ENCODE measurements at regions not wholly inside any gene's neighbourhood (a gene's known extent, or its start where the extent isn't known, plus 50 kb on each side); places are given as distances from the start of the nearest gene placed in this dataset.

DNA sequence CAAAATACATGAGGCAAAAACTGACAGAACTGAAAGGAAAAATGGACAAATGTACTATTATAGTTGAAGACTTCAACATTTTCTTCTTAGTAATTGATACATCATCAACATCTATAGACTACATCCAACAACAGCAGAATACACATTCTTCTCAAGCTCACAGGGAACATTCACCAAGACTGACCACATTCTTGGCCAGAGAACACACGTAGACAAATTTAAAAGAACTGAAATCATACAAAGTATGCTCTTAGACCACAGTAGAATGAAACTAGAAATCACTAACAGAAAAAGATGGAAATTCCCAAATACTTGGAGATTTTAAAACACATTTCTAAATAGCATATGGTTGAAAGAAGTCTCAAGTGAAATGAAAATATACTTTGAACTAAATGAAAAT, 55.1 kb upstream of the NSMCE3 start:
- WGBS (ENCODE audit: extremely low coverage, insufficient read length, low lambda C conversion rate), result no CpG with 5 or more reads among the region's 1 CpG
- H3K27ac ChIP-seq (ENCODE audit: insufficient read length, low read depth, low read length), result no peak overlapping the region
- H2BK15ac ChIP-seq (ENCODE audit: low read depth, low read length), result no peak overlapping the region
- Mint-ChIP-seq H3K36me3 (ENCODE audit: insufficient read depth in 1 of 3, low read depth in 3 of 3) (peaks cover 3 to 17% (median 4%) of the 10 kb centered on the region in 3 experiments; a peak in 4 of 7 replicates), H3K27me3 (ENCODE audit: low read depth) (no peaks in the 10 kb centered on the region), H3K27ac (no peak overlapping the region), H3K4me3 (no peak overlapping the region), H3K4me1 (peaks cover 24 to 26% of the 10 kb centered on the region in 2 experiments), H3K9me3 (peaks cover 17 to 18% of the 10 kb centered on the region in 2 experiments)
- H3K56ac ChIP-seq (ENCODE audit: insufficient read length, low read depth, low read length), result no peak overlapping the region
- H3K9me3 ChIP-seq (ENCODE audit: control insufficient read depth, low read depth, low read length), result no peaks in the 10 kb centered on the region
- TF ChIP-seq, protein P1, sequence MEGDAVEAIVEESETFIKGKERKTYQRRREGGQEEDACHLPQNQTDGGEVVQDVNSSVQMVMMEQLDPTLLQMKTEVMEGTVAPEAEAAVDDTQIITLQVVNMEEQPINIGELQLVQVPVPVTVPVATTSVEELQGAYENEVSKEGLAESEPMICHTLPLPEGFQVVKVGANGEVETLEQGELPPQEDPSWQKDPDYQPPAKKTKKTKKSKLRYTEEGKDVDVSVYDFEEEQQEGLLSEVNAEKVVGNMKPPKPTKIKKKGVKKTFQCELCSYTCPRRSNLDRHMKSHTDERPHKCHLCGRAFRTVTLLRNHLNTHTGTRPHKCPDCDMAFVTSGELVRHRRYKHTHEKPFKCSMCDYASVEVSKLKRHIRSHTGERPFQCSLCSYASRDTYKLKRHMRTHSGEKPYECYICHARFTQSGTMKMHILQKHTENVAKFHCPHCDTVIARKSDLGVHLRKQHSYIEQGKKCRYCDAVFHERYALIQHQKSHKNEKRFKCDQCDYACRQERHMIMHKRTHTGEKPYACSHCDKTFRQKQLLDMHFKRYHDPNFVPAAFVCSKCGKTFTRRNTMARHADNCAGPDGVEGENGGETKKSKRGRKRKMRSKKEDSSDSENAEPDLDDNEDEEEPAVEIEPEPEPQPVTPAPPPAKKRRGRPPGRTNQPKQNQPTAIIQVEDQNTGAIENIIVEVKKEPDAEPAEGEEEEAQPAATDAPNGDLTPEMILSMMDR (conservative IDR thresholded peaks at IDR 0.05), result no peak
- H2AFZ ChIP-seq (ENCODE audit: low read length), result no peak overlapping the region
- no peaks in the 10 kb centered on the region for H3K23me2 ChIP-seq (ENCODE audit: insufficient read length, low read depth, low read length, poor library complexity, severe bottlenecking)
- H3K23ac ChIP-seq (ENCODE audit: insufficient read length, low read depth, low read length), result no peak overlapping the region
- no peaks in the 10 kb centered on the region for H3K79me2 ChIP-seq (ENCODE audit: insufficient read depth, low read length)
- H3K4me2 ChIP-seq (ENCODE audit: insufficient read depth, insufficient read length, low read length), result no peak overlapping the region
- no peak overlapping the region for H2BK5ac ChIP-seq (ENCODE audit: insufficient read length, low read length)
- no peak overlapping the region for H2AK5ac ChIP-seq (ENCODE audit: insufficient read length, low read length)
- no peak for DNase-seq
- H3K27me3 ChIP-seq (ENCODE audit: insufficient read depth, low read length), result no peaks in the 10 kb centered on the region
- H2BK20ac ChIP-seq (ENCODE audit: low read depth, low read length, poor library complexity, severe bottlenecking), result no peak overlapping the region
- H3K4ac ChIP-seq (ENCODE audit: low read depth, low read length), result no peak overlapping the region
- no peak overlapping the region for H4K91ac ChIP-seq (ENCODE audit: insufficient read length, low read depth, low read length)
- H4K5ac ChIP-seq (ENCODE audit: insufficient read length, low read depth, low read length), result no peak overlapping the region
- H4K20me1 ChIP-seq (ENCODE audit: control insufficient read depth, insufficient read depth, insufficient read length), result no peaks in the 10 kb centered on the region
- H3T11ph ChIP-seq (ENCODE audit: low read length), result no peak overlapping the region
- H2BK12ac ChIP-seq (ENCODE audit: insufficient read length, low read depth, low read length), result no peak overlapping the region
- no peak overlapping the region for H4K8ac ChIP-seq (replicated peaks; ENCODE audit: insufficient read length, low read depth, low read length)
- no peaks in the 10 kb centered on the region for H3K79me1 ChIP-seq (ENCODE audit: insufficient read depth, low read depth, low read length, poor library complexity, severe bottlenecking)
- H3K14ac ChIP-seq (ENCODE audit: insufficient read depth, low read length), result no peak overlapping the region
- no peak overlapping the region for H3K9ac ChIP-seq (ENCODE audit: extremely low read depth, insufficient read length, low read length)
- no peak overlapping the region for H3K18ac ChIP-seq (ENCODE audit: insufficient read length, low read depth, low read length)
- H2BK120ac ChIP-seq (ENCODE audit: low read depth, low read length, poor library complexity, severe bottlenecking), result no peak overlapping the region
- H3K4me1 ChIP-seq (ENCODE audit: insufficient read depth, low read length), result peaks cover 2% of the 10 kb centered on the region; the same call in 1 of the 2 replicates

Measured in H9 (cell line).